ENCODE measurements at regions not wholly inside any gene's neighbourhood (a gene's known extent, or its start where the extent isn't known, plus 50 kb on each side); places are given as distances from the start of the nearest gene placed in this dataset.

- TF ChIP-seq, protein P1, sequence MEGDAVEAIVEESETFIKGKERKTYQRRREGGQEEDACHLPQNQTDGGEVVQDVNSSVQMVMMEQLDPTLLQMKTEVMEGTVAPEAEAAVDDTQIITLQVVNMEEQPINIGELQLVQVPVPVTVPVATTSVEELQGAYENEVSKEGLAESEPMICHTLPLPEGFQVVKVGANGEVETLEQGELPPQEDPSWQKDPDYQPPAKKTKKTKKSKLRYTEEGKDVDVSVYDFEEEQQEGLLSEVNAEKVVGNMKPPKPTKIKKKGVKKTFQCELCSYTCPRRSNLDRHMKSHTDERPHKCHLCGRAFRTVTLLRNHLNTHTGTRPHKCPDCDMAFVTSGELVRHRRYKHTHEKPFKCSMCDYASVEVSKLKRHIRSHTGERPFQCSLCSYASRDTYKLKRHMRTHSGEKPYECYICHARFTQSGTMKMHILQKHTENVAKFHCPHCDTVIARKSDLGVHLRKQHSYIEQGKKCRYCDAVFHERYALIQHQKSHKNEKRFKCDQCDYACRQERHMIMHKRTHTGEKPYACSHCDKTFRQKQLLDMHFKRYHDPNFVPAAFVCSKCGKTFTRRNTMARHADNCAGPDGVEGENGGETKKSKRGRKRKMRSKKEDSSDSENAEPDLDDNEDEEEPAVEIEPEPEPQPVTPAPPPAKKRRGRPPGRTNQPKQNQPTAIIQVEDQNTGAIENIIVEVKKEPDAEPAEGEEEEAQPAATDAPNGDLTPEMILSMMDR (IDR thresholded peaks at IDR 0.05; ENCODE audit: extremely low read depth, missing control alignments), result no peak
- DNase-seq (ENCODE audit: low spot score), result no peak
These were observed 221.0 kb downstream of the GLRX3 start for GRCh38 chr10:130357226-130357625.

DNA sequence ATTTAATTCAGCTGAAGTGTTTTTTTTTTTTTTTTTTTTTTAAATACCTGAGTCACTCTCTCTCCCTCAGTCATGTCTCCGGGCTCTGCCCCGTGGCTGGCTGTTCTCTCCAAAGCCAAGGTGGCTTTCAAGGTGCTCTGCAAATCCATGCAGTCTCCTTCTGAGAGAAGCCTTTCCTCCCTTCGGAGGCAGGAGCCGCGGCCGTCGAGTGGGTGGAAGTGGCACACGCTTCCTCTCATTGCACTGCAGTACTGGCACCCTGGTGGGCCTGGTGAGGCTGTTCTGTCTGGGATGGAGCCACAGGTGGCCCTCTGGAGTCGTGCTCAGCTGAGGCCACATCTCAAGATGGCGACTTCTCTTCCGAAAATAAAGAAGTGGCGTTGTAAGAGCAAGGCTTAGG, 221.8 kb downstream of the GLRX3 start:
- no peak for DNase-seq (ENCODE audit: low spot score)
- TF ChIP-seq, protein P1 (IDR thresholded peaks at IDR 0.05; ENCODE audit: extremely low read depth, missing control alignments), result no peak

- TF ChIP-seq, protein P1 (IDR thresholded peaks at IDR 0.05; ENCODE audit: extremely low read depth, missing control alignments), result no peak
These were observed 222.9 kb downstream of the GLRX3 start for GRCh38 chr10:130358981-130359650.

GRCh38 chr10:130359711-130360110, 223.5 kb downstream of the GLRX3 start:
- DNase-seq (ENCODE audit: low spot score), result no peak
- TF ChIP-seq, protein P1 (IDR thresholded peaks at IDR 0.05; ENCODE audit: extremely low read depth, missing control alignments), result no peak

More at GRCh38 chr10:130358981-130359650, 222.9 kb downstream of the GLRX3 start:
- no peak for DNase-seq (ENCODE audit: low spot score)

DNA sequence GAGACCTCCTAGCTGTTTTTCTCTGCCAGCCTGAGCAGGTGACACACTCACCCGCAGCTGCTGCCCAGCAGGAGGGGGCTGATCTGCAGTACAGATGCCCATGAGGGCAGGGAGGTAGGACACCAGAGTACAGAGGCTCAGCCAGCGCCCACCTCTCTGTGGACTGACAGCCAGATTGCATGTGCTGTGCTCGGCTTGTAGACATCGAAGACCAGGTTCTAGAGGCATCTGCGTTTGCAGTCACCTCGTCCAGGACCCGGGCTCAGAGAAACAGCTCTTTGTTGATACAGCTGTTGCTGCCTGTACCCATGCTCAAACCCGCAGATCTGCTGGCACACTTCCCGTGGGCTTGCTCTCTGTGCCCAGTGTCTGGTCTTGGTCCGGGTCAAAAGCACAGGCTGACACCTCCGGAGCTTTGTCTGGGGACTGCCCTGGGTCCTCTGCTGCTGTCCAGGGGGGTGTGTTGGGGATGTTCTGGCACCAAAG, 224.7 kb downstream of the GLRX3 start:
- no peak for DNase-seq (ENCODE audit: low spot score)
- TF ChIP-seq, protein P1 (IDR thresholded peaks at IDR 0.05; ENCODE audit: extremely low read depth, missing control alignments), result no peak

DNA sequence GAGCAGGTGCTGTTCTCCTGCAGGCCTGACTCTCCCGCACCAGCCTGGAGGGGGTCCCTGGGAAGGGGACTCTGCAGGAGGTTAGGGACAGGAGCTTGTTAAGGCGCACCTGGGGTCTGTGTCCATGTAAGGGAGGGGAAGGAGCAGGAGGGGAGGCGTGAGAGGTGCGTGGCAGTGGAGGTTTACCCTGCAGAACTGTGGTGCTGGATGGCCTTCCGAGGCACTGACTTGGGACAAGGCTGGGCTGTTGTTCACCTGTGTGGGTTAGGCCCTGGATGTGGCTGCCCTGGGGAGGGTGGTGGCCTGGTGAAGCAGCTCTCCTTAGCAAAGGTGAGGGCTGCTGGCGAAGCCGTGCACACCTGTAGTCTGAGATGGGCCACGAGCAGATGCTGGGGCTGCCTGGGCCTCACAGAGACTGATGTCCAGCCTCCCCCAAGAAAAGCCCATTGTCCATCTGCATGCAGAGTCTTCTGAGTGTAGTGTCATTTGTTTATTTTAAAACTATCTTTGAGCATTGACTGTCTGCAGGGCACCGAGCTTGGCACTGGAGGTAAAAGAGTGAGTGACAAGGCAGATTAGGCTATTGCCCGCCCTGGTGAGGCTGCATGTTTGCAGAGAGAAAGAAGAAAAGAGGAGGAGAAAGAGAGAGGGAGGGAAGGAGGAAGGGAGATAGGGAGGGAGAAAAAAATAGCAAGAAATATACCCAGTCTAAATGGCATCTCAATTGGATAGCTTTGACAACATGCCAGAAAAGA, 225.3 kb downstream of the GLRX3 start:
- DNase-seq (ENCODE audit: low spot score), result no peak
- TF ChIP-seq, protein P1 (IDR thresholded peaks at IDR 0.05; ENCODE audit: extremely low read depth, missing control alignments), result no peak

DNA sequence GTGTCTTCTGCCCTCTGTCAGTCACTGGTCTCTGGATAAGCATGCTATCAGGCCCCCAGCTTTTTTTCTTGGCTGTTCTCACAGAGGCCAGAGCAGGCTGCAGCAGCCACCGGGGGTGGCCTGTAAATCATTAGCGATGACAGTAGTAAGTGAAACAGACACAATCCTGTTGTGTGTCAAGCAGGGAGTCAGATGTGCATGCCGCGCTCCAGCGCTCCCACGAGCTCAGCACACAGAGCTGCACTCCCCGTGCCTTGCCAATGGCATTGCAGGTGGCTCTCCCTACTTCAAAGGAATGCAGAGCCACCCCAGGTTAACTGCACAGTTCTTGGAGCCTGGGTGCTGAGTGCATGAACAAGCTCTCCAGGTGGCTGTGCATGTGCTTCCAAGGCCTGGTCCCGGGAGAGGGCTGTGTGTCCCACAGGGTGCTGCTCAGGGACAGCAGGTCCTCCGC, 226.1 kb downstream of the GLRX3 start:
- TF ChIP-seq, protein P1 (IDR thresholded peaks at IDR 0.05; ENCODE audit: extremely low read depth, missing control alignments), result no peak
- no peak for DNase-seq (ENCODE audit: low spot score)
